Liver (tissue), 3 donors: ENCODE measurements at regions not wholly inside any gene's neighbourhood (a gene's known extent, or its start where the extent isn't known, plus 50 kb on each side); places are given as distances from the start of the nearest gene placed in this dataset.

ENCODE experiments used
- CTCF ChIP-seq: fragments of 150-350 bp; IDR thresholded peaks from 2 replicates; pipeline ENCODE4 v1.5.1; 2017; ENCODE audit warnings: improper control_type of control experiment, low read depth, low read length; ENCODE audit not compliant: missing input control
- EGR1 ChIP-seq, 2 donors: IDR thresholded peaks; 2 replicates each; pipeline ENCODE4 v1.6.1; 2016 to 2018; ENCODE audit warnings: antibody characterized with exemption in 2 of 2, low read depth in 2 of 2
- RXRA ChIP-seq, 2 donors: IDR thresholded peaks; 2 replicates each; pipeline ENCODE4 v1.6.1; 2017 to 2018; ENCODE audit warnings: antibody characterized with exemption in 2 of 2, mild to moderate bottlenecking in 1 of 2
- TF ChIP-seq, protein P1 (sequence below): IDR thresholded peaks from 2 replicates; pipeline ENCODE4 v1.6.1; 2016; ENCODE audit warnings: antibody characterized with exemption
- donor health status: healthy.
- donor health status: healthy.

- no peak for TF ChIP-seq CTCF
- no peak for TF ChIP-seq RXRA (IDR thresholded peaks at IDR 0.05)
- TF ChIP-seq EGR1 (IDR thresholded peaks at IDR 0.05; ENCODE audit: low read depth in 2 of 2): no peak
- TF ChIP-seq, protein P1, sequence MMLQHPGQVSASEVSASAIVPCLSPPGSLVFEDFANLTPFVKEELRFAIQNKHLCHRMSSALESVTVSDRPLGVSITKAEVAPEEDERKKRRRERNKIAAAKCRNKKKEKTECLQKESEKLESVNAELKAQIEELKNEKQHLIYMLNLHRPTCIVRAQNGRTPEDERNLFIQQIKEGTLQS: no peak
Observed at GRCh38 chr7:9488555-9488954, 1055.1 kb downstream of the NXPH1 start.
